Tibial nerve (tissue), 4 donors: ENCODE measurements at regions not wholly inside any gene's neighbourhood (a gene's known extent, or its start where the extent isn't known, plus 50 kb on each side); places are given as distances from the start of the nearest gene placed in this dataset.

Experiments
- DNase-seq, 2 donors: peaks; one replicate each; pipeline ENCODE4 v3.0.0-alpha.2; 2019; ENCODE audit warnings: low spot score in 2 of 2
- H3K27ac ChIP-seq, 4 donors: fragments of 200-600 bp; sonication (generic) in 3 of 4; one replicate each; pipeline ENCODE4 v1.5.1; 2017 to 2019; ENCODE audit warnings: mild to moderate bottlenecking in 1 of 4
- H3K27me3 ChIP-seq, 2 donors: fragments of 200-600 bp; sonication (generic) in 1 of 2; one replicate each; pipeline versions ENCODE4 v1.5.1 to v1.6.0; 2017 to 2019
- H3K36me3 ChIP-seq, 3 donors: fragments of 200-600 bp; sonication (generic); one replicate each; pipeline ENCODE4 v1.5.1; 2018 to 2019
- H3K4me1 ChIP-seq, 4 donors: fragments of 200-600 bp; sonication (generic) in 3 of 4; one replicate each; pipeline ENCODE4 v1.5.1; 2017 to 2019
- H3K4me3 ChIP-seq, 4 donors: fragments of 200-600 bp; sonication (generic) in 3 of 4; one replicate each; pipeline ENCODE4 v1.5.1; 2017 to 2019; ENCODE audit warnings: mild to moderate bottlenecking in 1 of 4, moderate library complexity in 1 of 4
- H3K9me3 ChIP-seq, 4 donors: fragments of 200-600 bp; sonication (generic) in 3 of 4; one replicate each; pipeline ENCODE4 v1.5.1; 2017 to 2019
- CTCF ChIP-seq, 5 experiments: fragments of 200-600 bp in 3 of 5; fragments of 450-650 bp in 2 of 5; sonication (generic) in 3 of 5; IDR thresholded peaks; one replicate each; pipeline ENCODE4 v1.5.1; 2016 to 2019; ENCODE audit warnings: antibody characterized with exemption in 5 of 5, mild to moderate bottlenecking in 3 of 5, moderate library complexity in 2 of 5
- EP300 ChIP-seq, 2 donors: sonication (generic); formaldehyde crosslinking; IDR thresholded peaks; one replicate each; pipeline ENCODE4 v1.6.1; 2017; ENCODE audit warnings: antibody characterized with exemption in 2 of 2, mild to moderate bottlenecking in 1 of 2
- POLR2A ChIP-seq, 2 donors: fragments of 450-650 bp; IDR thresholded peaks; one replicate each; pipeline ENCODE4 v1.6.1; 2017; ENCODE audit warnings: antibody characterized with exemption in 2 of 2, mild to moderate bottlenecking in 2 of 2, moderate library complexity in 2 of 2
- WGBS, 2 donors: methylation state at CpG; one replicate each; pipeline ENCODE4 v1.1.5; 2018; 5-methylcytosine and 5-hydroxymethylcytosine counted together

- Histone ChIP-seq H3K27ac (no peak overlapping the region), H3K9me3 (no peaks in the 10 kb centered on the region), H3K36me3 (no peaks in the 10 kb centered on the region), H3K27me3 (no peaks in the 10 kb centered on the region), H3K4me1 (no peaks in the 10 kb centered on the region), H3K4me3 (no peak overlapping the region)
- 69 to 79% methylated on average over 7 of the region's 7 CpGs for WGBS, 2 donors
- DNase-seq, result no peak
- no peak for TF ChIP-seq POLR2A (IDR thresholded peaks at IDR 0.05)
- no peak for TF ChIP-seq CTCF (IDR thresholded peaks at IDR 0.05)
- TF ChIP-seq EP300 (IDR thresholded peaks at IDR 0.05), result no peak
Observed at GRCh38 chr9:13615660-13616490, 336.4 kb upstream of the MPDZ start.

GRCh38 chr9:13614060-13614459, 334.6 kb upstream of the MPDZ start:
- no peaks in the 10 kb centered on the region for H3K27me3 ChIP-seq
- WGBS, 2 donors, result 73 to 89% methylated on average over 4 of the region's 4 CpGs
- no peaks in the 10 kb centered on the region for H3K4me1 ChIP-seq
- no peak overlapping the region for H3K27ac ChIP-seq
- DNase-seq, result no peak
- no peaks in the 10 kb centered on the region for H3K36me3 ChIP-seq
- H3K4me3 ChIP-seq, result no peak overlapping the region
- H3K9me3 ChIP-seq, result no peaks in the 10 kb centered on the region
- no peak for TF ChIP-seq CTCF (IDR thresholded peaks at IDR 0.05)
- no peak for TF ChIP-seq EP300 (IDR thresholded peaks at IDR 0.05)
- TF ChIP-seq POLR2A (IDR thresholded peaks at IDR 0.05), result no peak

GRCh38 chr9:13613296-13613695, 333.8 kb upstream of the MPDZ start:
- 94 to 95% methylated on average over 2 of the region's 2 CpGs for WGBS, 2 donors
- Histone ChIP-seq H3K27ac (no peak overlapping the region), H3K4me1 (peaks cover 0 to 3% (median 0%) of the 10 kb centered on the region in 4 donors), H3K4me3 (no peak overlapping the region), H3K36me3 (no peaks in the 10 kb centered on the region), H3K27me3 (no peaks in the 10 kb centered on the region), H3K9me3 (no peaks in the 10 kb centered on the region)
- DNase-seq, result no peak
- TF ChIP-seq CTCF (IDR thresholded peaks at IDR 0.05) (no peak), EP300 (IDR thresholded peaks at IDR 0.05) (no peak), POLR2A (IDR thresholded peaks at IDR 0.05) (no peak)

GRCh38 chr9:13608451-13608850, 329.0 kb upstream of the MPDZ start:
- H3K27ac ChIP-seq, result peak overlapping the region in 1 of 4 donors; percentile 15
- no peaks in the 10 kb centered on the region for H3K27me3 ChIP-seq
- H3K4me3 ChIP-seq, result no peak overlapping the region
- TF ChIP-seq CTCF (IDR thresholded peaks at IDR 0.05), result no peak
- no peak for TF ChIP-seq EP300 (IDR thresholded peaks at IDR 0.05)
- no peak for TF ChIP-seq POLR2A (IDR thresholded peaks at IDR 0.05)
- H3K36me3 ChIP-seq, result no peaks in the 10 kb centered on the region
- peaks cover 0 to 24% (median 5%) of the 10 kb centered on the region in 4 donors for H3K4me1 ChIP-seq
- WGBS, 2 donors, result 29 to 36% methylated on average over 6 of the region's 6 CpGs
- DNase-seq, result no peak
- H3K9me3 ChIP-seq, result no peaks in the 10 kb centered on the region
